ENCODE measurements at regions not wholly inside any gene's neighbourhood (a gene's known extent, or its start where the extent isn't known, plus 50 kb on each side); places are given as distances from the start of the nearest gene placed in this dataset.

DNA sequence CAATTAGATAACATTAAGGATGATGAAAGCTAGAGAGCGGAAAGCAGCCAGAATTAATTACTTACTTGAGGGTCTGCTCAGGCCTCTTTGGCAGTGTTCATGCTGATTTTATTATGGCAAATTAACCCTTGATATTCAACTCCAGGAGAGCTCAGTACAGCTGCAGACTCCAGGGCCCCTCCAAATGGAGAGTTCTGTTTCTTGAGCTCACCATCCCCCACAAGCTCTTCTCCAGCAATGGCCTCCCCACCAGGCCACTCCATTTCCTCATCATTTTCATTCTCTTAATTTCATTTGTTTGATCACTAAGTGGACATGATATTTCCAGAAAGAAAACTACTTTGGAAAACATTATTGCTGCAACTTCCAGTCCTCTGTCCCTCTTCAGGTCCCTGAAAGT, 513.3 kb upstream of the NOX3 start:
- no peaks in the 10 kb centered on the region for H3K36me3 ChIP-seq
- TF ChIP-seq POLR2A (IDR thresholded peaks at IDR 0.05) = no peak
- no peak for TF ChIP-seq POLR2AphosphoS5 (IDR thresholded peaks at IDR 0.05)
- TF ChIP-seq EP300 (IDR thresholded peaks at IDR 0.05) = no peak
- TF ChIP-seq, protein P1, sequence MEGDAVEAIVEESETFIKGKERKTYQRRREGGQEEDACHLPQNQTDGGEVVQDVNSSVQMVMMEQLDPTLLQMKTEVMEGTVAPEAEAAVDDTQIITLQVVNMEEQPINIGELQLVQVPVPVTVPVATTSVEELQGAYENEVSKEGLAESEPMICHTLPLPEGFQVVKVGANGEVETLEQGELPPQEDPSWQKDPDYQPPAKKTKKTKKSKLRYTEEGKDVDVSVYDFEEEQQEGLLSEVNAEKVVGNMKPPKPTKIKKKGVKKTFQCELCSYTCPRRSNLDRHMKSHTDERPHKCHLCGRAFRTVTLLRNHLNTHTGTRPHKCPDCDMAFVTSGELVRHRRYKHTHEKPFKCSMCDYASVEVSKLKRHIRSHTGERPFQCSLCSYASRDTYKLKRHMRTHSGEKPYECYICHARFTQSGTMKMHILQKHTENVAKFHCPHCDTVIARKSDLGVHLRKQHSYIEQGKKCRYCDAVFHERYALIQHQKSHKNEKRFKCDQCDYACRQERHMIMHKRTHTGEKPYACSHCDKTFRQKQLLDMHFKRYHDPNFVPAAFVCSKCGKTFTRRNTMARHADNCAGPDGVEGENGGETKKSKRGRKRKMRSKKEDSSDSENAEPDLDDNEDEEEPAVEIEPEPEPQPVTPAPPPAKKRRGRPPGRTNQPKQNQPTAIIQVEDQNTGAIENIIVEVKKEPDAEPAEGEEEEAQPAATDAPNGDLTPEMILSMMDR (IDR thresholded peaks at IDR 0.05) = no peak
- H3K27ac ChIP-seq = no peak overlapping the region
- H3K4me1 ChIP-seq = no peaks in the 10 kb centered on the region
- H3K9me3 ChIP-seq = no peaks in the 10 kb centered on the region
- H3K27me3 ChIP-seq = no peaks in the 10 kb centered on the region
- no peak overlapping the region for H3K4me3 ChIP-seq
- intact Hi-C loops (cut with DNase I; ENCODE audit: low total_unique reads) = no loop called here
- peak in 1 of 2 donors; percentile 33 for DNase-seq
- WGBS, 5 donors = 91 to 100% (median 94%) methylated on average over 1 of the region's 1 CpG

DNA sequence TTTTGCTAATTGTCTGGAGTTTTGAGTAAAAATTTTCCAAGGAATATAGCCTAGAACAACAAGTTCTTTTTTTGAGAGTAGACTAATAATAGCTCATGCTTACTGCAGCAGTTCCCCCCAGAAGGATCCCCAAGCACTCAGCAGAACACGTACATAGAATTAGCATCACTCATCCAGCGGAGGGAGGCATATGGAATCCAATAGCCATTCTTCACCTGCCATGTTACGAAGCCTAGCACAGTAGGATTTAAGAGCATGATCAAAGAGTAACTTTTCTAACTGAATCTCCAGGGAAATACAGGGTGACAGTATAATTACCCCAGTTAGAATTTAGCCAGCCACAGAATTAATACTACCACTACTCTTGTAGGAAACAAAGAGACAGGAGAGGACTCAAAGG, 511.7 kb upstream of the NOX3 start:
- H3K36me3 ChIP-seq = no peaks in the 10 kb centered on the region
- no peaks in the 10 kb centered on the region for H3K27me3 ChIP-seq
- no peak overlapping the region for H3K27ac ChIP-seq
- 68 to 91% (median 89%) methylated on average over 3 of the region's 3 CpGs for WGBS, 5 donors
- intact Hi-C loops (cut with DNase I; ENCODE audit: low total_unique reads) = no loop called here
- no peak overlapping the region for H3K4me3 ChIP-seq
- no peaks in the 10 kb centered on the region for H3K4me1 ChIP-seq
- TF ChIP-seq POLR2A (IDR thresholded peaks at IDR 0.05) = no peak
- no peaks in the 10 kb centered on the region for H3K9me3 ChIP-seq
- DNase-seq = no peak

DNA sequence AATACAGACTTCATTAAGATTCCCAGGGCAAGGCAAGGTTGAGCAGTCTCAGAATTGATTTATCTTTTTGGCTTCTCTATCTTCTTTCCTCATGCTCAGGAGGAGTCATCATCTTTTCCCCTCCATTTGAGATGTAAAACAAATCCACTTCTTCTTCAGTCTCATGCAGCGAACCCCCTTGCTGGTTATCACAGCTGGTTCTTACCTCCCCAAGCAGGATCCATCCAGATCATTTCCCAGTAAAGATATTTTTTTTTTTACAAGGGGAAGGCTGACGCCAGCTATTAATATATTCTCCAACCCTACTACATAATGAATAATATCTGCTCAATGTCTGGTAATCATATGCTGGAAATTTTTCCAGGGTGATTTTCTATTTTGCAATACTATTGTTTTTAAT, 508.9 kb upstream of the NOX3 start:
- WGBS, 5 donors = 84 to 94% (median 88%) methylated on average over 2 of the region's 2 CpGs
- H3K36me3 ChIP-seq = no peaks in the 10 kb centered on the region
- no peaks in the 10 kb centered on the region for H3K9me3 ChIP-seq
- intact Hi-C loops (cut with DNase I; ENCODE audit: low total_unique reads) = no loop called here
- H3K27me3 ChIP-seq = no peaks in the 10 kb centered on the region
- H3K4me3 ChIP-seq = no peak overlapping the region
- no peak for DNase-seq
- TF ChIP-seq EP300 (IDR thresholded peaks at IDR 0.05) (no peak), POLR2AphosphoS5 (IDR thresholded peaks at IDR 0.05) (no peak), POLR2A (IDR thresholded peaks at IDR 0.05) (no peak)
- TF ChIP-seq, protein P1 (IDR thresholded peaks at IDR 0.05) = no peak
- H3K4me1 ChIP-seq = no peaks in the 10 kb centered on the region
- no peak overlapping the region for H3K27ac ChIP-seq

DNA sequence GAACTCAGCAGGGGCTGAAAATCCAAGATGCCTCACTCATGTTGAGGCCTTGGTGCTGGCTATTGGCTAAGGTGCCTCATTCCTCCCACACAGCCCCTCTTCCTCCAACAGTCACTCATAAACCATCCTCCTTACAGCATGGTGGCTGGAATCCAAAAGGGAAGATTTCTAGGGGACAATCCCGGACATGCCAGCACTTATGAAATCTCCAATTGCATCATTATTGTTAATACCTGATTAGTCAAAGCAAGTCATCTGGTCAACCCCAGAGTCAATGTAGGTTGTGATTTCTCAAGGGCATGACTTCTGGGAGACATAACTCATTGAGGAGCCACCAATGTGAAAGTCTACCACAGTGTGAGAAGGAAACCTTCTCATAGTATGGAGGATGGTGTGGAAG, 506.6 kb upstream of the NOX3 start:
- no peaks in the 10 kb centered on the region for H3K4me1 ChIP-seq
- no peaks in the 10 kb centered on the region for H3K9me3 ChIP-seq
- WGBS, 5 donors = 84 to 93% (median 90%) methylated on average over 1 of the region's 1 CpG
- H3K36me3 ChIP-seq = no peaks in the 10 kb centered on the region
- no peak for DNase-seq
- H3K4me3 ChIP-seq = no peak overlapping the region
- intact Hi-C loops (cut with DNase I; ENCODE audit: low total_unique reads) = no loop called here
- H3K27ac ChIP-seq = no peak overlapping the region
- no peak for TF ChIP-seq POLR2AphosphoS5 (IDR thresholded peaks at IDR 0.05)
- H3K27me3 ChIP-seq = no peaks in the 10 kb centered on the region

DNA sequence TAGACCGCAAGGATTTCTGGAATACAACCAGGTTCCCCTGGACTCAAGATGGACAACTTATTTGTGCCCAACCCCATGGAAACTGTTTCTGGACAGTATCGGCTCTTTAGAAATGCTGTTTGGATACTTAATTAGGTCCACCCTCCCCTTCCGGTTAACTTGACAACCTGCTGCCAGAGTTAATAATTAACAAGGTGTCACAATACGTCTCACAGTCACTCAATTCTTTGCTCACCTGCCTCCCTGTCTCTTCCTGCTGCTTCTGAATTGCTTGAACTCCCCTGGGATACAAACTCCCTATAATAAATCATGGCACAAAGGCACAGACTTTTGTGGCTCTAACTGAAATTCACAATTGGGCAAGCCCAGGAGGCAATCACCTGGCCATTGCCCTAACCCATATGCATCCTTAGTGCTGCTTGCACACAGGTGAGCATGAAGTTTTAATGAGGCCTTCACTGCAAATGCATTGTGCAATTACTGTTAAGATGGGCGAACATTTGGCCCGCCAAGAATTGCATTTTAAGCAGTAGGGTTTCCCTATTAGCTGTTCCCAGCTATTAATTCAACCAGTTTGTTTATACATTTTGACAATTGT, 504.4 kb upstream of the NOX3 start:
- Histone ChIP-seq H3K36me3 (no peaks in the 10 kb centered on the region), H3K4me1 (no peaks in the 10 kb centered on the region), H3K27me3 (no peaks in the 10 kb centered on the region), H3K27ac (no peak overlapping the region), H3K9me3 (no peaks in the 10 kb centered on the region), H3K4me3 (no peak overlapping the region)
- TF ChIP-seq EP300 (IDR thresholded peaks at IDR 0.05) = no peak
- no peak for TF ChIP-seq POLR2A (IDR thresholded peaks at IDR 0.05)
- TF ChIP-seq POLR2AphosphoS5 (IDR thresholded peaks at IDR 0.05) = no peak
- TF ChIP-seq, protein P1 (IDR thresholded peaks at IDR 0.05) = no peak
- intact Hi-C loops (cut with DNase I; ENCODE audit: low total_unique reads) = no loop called here
- peak in 1 of 2 donors; percentile 35 for DNase-seq
- WGBS, 5 donors = 60 to 87% (median 69%) methylated on average over 6 of the region's 6 CpGs

Data from stomach (tissue), 8 donors.